Trophoblast cell (in vitro differentiated cells and primary cell): ENCODE measurements at regions not wholly inside any gene's neighbourhood (a gene's known extent, or its start where the extent isn't known, plus 50 kb on each side); places are given as distances from the start of the nearest gene placed in this dataset.
"Not testable (repeated sequence)": the region's sequence is repeated elsewhere in the genome, so short reads cannot be mapped to it uniquely, and the experiment has no call there.

ENCODE experiments used
- DNase-seq, 2 donors: peaks; one replicate each; pipeline ENCODE4 v3.0.0-alpha.2; 2016
- H2AFZ ChIP-seq: 2 replicates; pipeline ENCODE4 v1.6.1; 2013; ENCODE audit warnings: low read length, moderate library complexity, mild to moderate bottlenecking; ENCODE audit not compliant: insufficient read depth, poor library complexity
- H2AK5ac ChIP-seq: 2 replicates; pipeline ENCODE4 v1.6.1; 2013; ENCODE audit warnings: mild to moderate bottlenecking, low read length
- H2BK120ac ChIP-seq: 2 replicates; pipeline ENCODE4 v1.6.1; 2013; ENCODE audit warnings: low read length, mild to moderate bottlenecking, moderate library complexity; ENCODE audit not compliant: insufficient read depth, poor library complexity
- H2BK12ac ChIP-seq: 2 replicates; pipeline ENCODE4 v1.6.1; 2013; ENCODE audit warnings: mild to moderate bottlenecking, low read length, moderate library complexity
- H2BK5ac ChIP-seq: 2 replicates; pipeline ENCODE4 v1.6.1; 2013; ENCODE audit warnings: low read length, low read depth, moderate library complexity, mild to moderate bottlenecking; ENCODE audit not compliant: poor library complexity
- H3K14ac ChIP-seq: 2 replicates; pipeline ENCODE4 v1.6.1; 2013; ENCODE audit warnings: mild to moderate bottlenecking, low read length
- H3K18ac ChIP-seq: 2 replicates; pipeline ENCODE4 v1.6.1; 2013; ENCODE audit warnings: mild to moderate bottlenecking, low read length
- H3K23ac ChIP-seq: 2 replicates; pipeline ENCODE4 v1.6.1; 2013; ENCODE audit warnings: low read length
- H3K27ac ChIP-seq: 2 replicates; pipeline ENCODE4 v1.5.1; 2013; ENCODE audit warnings: low read depth, mild to moderate bottlenecking, inconsistent platforms, low read length, moderate library complexity
- H3K27me3 ChIP-seq: 2 replicates; pipeline ENCODE4 v1.6.1; 2013; ENCODE audit warnings: inconsistent platforms, mild to moderate bottlenecking, low read length, moderate library complexity; ENCODE audit not compliant: insufficient read depth
- H3K36me3 ChIP-seq, 2 experiments: 1 replicate in 1 of 2; 2 replicates in 1 of 2; pipeline ENCODE4 v1.6.1; 2013; ENCODE audit warnings: low read length in 2 of 2, mild to moderate bottlenecking in 2 of 2, moderate library complexity in 1 of 2; ENCODE audit not compliant: insufficient read depth in 2 of 2, control insufficient read depth in 1 of 2
- H3K4ac ChIP-seq: 2 replicates; pipeline ENCODE4 v1.6.1; 2013; ENCODE audit warnings: low read depth, mild to moderate bottlenecking, low read length, moderate library complexity
- H3K4me1 ChIP-seq, 2 experiments: 1 replicate in 1 of 2; 2 replicates in 1 of 2; pipeline ENCODE4 v1.6.1; 2013; ENCODE audit warnings: low read length in 2 of 2, mild to moderate bottlenecking in 2 of 2, moderate library complexity in 1 of 2; ENCODE audit not compliant: insufficient read depth in 2 of 2, control insufficient read depth in 1 of 2
- H3K4me2 ChIP-seq: 2 replicates; pipeline ENCODE4 v1.6.1; 2013; ENCODE audit warnings: inconsistent platforms, mild to moderate bottlenecking, low read length, moderate library complexity
- H3K4me3 ChIP-seq: 2 replicates; pipeline ENCODE4 v1.5.1; 2013; ENCODE audit warnings: mild to moderate bottlenecking, low read depth, low read length, inconsistent platforms
- H3K79me1 ChIP-seq: one replicate; pipeline ENCODE4 v1.6.1; 2013; ENCODE audit warnings: low read length
- H3K79me2 ChIP-seq: 2 replicates; pipeline ENCODE4 v1.6.1; 2013; ENCODE audit warnings: low read length, mild to moderate bottlenecking; ENCODE audit not compliant: control insufficient read depth, insufficient read depth, poor library complexity
- H3K9ac ChIP-seq: 2 replicates; pipeline ENCODE4 v1.6.1; 2013; ENCODE audit warnings: mild to moderate bottlenecking, low read length
- H3K9me3 ChIP-seq: 2 replicates; pipeline ENCODE4 v1.6.1; 2013; ENCODE audit warnings: low read depth, mild to moderate bottlenecking, control low read depth, inconsistent platforms, low read length; ENCODE audit not compliant: insufficient read depth
- H4K12ac ChIP-seq: 2 replicates; pipeline ENCODE4 v1.6.1; 2013; ENCODE audit warnings: low read depth, mild to moderate bottlenecking, low read length, moderate library complexity
- H4K8ac ChIP-seq: 2 replicates; pipeline ENCODE4 v1.6.1; 2013; ENCODE audit warnings: low read depth, mild to moderate bottlenecking, low read length, moderate library complexity
- H4K91ac ChIP-seq: one replicate; pipeline ENCODE4 v1.6.1; 2013; ENCODE audit warnings: low read depth, mild to moderate bottlenecking, low read length, moderate library complexity
- WGBS: extraction: QIAGEN DNeasy Blood & Tissue Kit; methylation state at CpG from one replicate; pipeline ENCODE4 v1.1.7; 2013; ENCODE audit warnings: missing lambda C conversion rate; ENCODE audit not compliant: insufficient read length, insufficient coverage; ENCODE audit errors: extremely low coverage; 5-methylcytosine and 5-hydroxymethylcytosine counted together

- Histone ChIP-seq H3K18ac (no peak overlapping the region), H2BK5ac (no peak overlapping the region), H3K4ac (no peak overlapping the region), H3K27me3 (no peaks in the 10 kb centered on the region), H3K36me3 (peaks cover 0 to 2% of the 10 kb centered on the region in 2 experiments), H3K4me3 (no peak overlapping the region), H3K23ac (no peak overlapping the region), H3K9me3 (no peaks in the 10 kb centered on the region), H2BK120ac (no peak overlapping the region), H2AFZ (no peak overlapping the region), H4K12ac (no peak overlapping the region), H3K4me1 (no peaks in the 10 kb centered on the region), H2AK5ac (no peak overlapping the region), H3K79me2 (no peaks in the 10 kb centered on the region), H3K27ac (no peak overlapping the region), H3K14ac (no peak overlapping the region), H4K8ac (no peak overlapping the region), H3K79me1 (no peaks in the 10 kb centered on the region), H3K9ac (no peak overlapping the region), H4K91ac (no peak overlapping the region), H2BK12ac (no peak overlapping the region), H3K4me2 (no peak overlapping the region)
- DNase-seq, result no peak
- no CpG with 5 or more reads among the region's 5 CpGs for WGBS
Observed at GRCh38 chrX:131649741-131650140, 105.9 kb downstream of the OR13H1 start.

GRCh38 chrX:131650637-131651410 lies 107.0 kb downstream of the OR13H1 start:
- Histone ChIP-seq H2BK5ac (no peak overlapping the region), H3K4ac (no peak overlapping the region), H3K4me3 (no peak overlapping the region), H4K8ac (no peak overlapping the region), H2AK5ac (no peak overlapping the region), H2AFZ (no peak overlapping the region), H3K4me2 (no peak overlapping the region), H4K12ac (no peak overlapping the region), H3K4me1 (no peaks in the 10 kb centered on the region), H2BK120ac (no peak overlapping the region), H4K91ac (no peak overlapping the region), H3K9ac (no peak overlapping the region), H3K27ac (no peak overlapping the region), H3K18ac (no peak overlapping the region), H3K27me3 (no peaks in the 10 kb centered on the region), H3K79me2 (no peaks in the 10 kb centered on the region), H3K9me3 (no peaks in the 10 kb centered on the region), H3K36me3 (peaks cover 0 to 2% of the 10 kb centered on the region in 2 experiments), H3K23ac (no peak overlapping the region), H3K79me1 (no peaks in the 10 kb centered on the region), H2BK12ac (no peak overlapping the region), H3K14ac (no peak overlapping the region)
- DNase-seq, result no peak
- whole genome bisulfite sequencing, result no CpG with 5 or more reads among the region's 4 CpGs

- H3K79me1 ChIP-seq, H3K27ac ChIP-seq, H3K23ac ChIP-seq, H3K36me3 ChIP-seq, H4K8ac ChIP-seq, H3K79me2 ChIP-seq, H3K27me3 ChIP-seq, H2AFZ ChIP-seq, H3K4me1 ChIP-seq, H4K91ac ChIP-seq, H2BK120ac ChIP-seq, H4K12ac ChIP-seq, H3K18ac ChIP-seq, H2AK5ac ChIP-seq, H2BK12ac ChIP-seq, H3K14ac ChIP-seq, H3K9me3 ChIP-seq, H3K4ac ChIP-seq, H3K4me3 ChIP-seq, H3K9ac ChIP-seq, DNase-seq, H2BK5ac ChIP-seq, H3K4me2 ChIP-seq: not testable (repeated sequence)
- WGBS, result no CpG with 5 or more reads among the region's 9 CpGs
Observed at GRCh38 chrX:131663726-131664125, 119.9 kb downstream of the OR13H1 start.

- H4K8ac ChIP-seq, result no peak overlapping the region
- no peak overlapping the region for H2AK5ac ChIP-seq
- no peak overlapping the region for H2BK120ac ChIP-seq
- no peak overlapping the region for H3K27ac ChIP-seq
- no peak overlapping the region for H4K91ac ChIP-seq
- H3K4me1 ChIP-seq, result no peaks in the 10 kb centered on the region
- no peaks in the 10 kb centered on the region for H3K79me2 ChIP-seq
- H3K23ac ChIP-seq, result no peak overlapping the region
- no peak overlapping the region for H3K18ac ChIP-seq
- H3K79me1 ChIP-seq, result no peaks in the 10 kb centered on the region
- no peak overlapping the region for H3K14ac ChIP-seq
- no peak overlapping the region for H2BK12ac ChIP-seq
- no peak overlapping the region for H3K4me3 ChIP-seq
- H3K36me3 ChIP-seq, result no peaks in the 10 kb centered on the region
- WGBS, result no CpG with 5 or more reads among the region's 2 CpGs
- H2AFZ ChIP-seq, result no peak overlapping the region
- no peaks in the 10 kb centered on the region for H3K27me3 ChIP-seq
- no peak for DNase-seq
- no peak overlapping the region for H4K12ac ChIP-seq
- no peak overlapping the region for H3K4ac ChIP-seq
- no peak overlapping the region for H2BK5ac ChIP-seq
- H3K9me3 ChIP-seq, result no peaks in the 10 kb centered on the region
- no peak overlapping the region for H3K9ac ChIP-seq
- H3K4me2 ChIP-seq, result no peak overlapping the region
Observed at GRCh38 chrX:131671735-131672134, 127.9 kb downstream of the OR13H1 start.
